ENCODE measurements at regions not wholly inside any gene's neighbourhood (a gene's known extent, or its start where the extent isn't known, plus 50 kb on each side); places are given as distances from the start of the nearest gene placed in this dataset.

GRCh38 chr16:85164431-85164830 is 52.2 kb upstream of the CIBAR2 start:
- Histone ChIP-seq H3K4me2 (ENCODE audit: low read depth, low read length) (no peak overlapping the region), H3K27ac (ENCODE audit: extremely low read length, insufficient read depth, low read length) (no peak overlapping the region), H3K4me3 (replicated peaks in 1 of 3; ENCODE audit: insufficient read depth in 1 of 3, low read depth in 2 of 3, low read length in 3 of 3) (no peak overlapping the region), H3K27me3 (ENCODE audit: control insufficient read depth in 1 of 2, insufficient read depth in 2 of 2, low read length in 2 of 2) (peaks cover 0 to 17% of the 10 kb centered on the region in 2 experiments; a peak in 2 of 5 replicates), H3K9ac (ENCODE audit: insufficient read depth, low read depth, low read length) (no peak overlapping the region), H3K79me2 (ENCODE audit: insufficient read depth, low read length) (no peaks in the 10 kb centered on the region), H3K36me3 (replicated peaks in 1 of 2; ENCODE audit: control insufficient read depth in 1 of 2, insufficient read depth in 2 of 2, low read length in 2 of 2) (no peaks in the 10 kb centered on the region), H3K4me1 (ENCODE audit: insufficient read depth, low read length) (peaks cover 80% of the 10 kb centered on the region), H4K20me1 (ENCODE audit: insufficient read depth, low read length) (no peaks in the 10 kb centered on the region), H2AFZ (ENCODE audit: low read length) (no peak overlapping the region), H3K9me3 (ENCODE audit: low read length) (no peaks in the 10 kb centered on the region)
- POLR2A ChIA-PET = interaction anchor here (1.7 to 2.2 kb wide), 2 partner anchors 27 to 372 kb away, joined by 5 to 7 read pairs; no protein-coding TSS in a partner anchor
- CTCF ChIA-PET (ENCODE audit: low intra/inter-chr PET ratio, low total read pairs) = no interaction called here
- BruUV-seq (replicated peaks) = no TSS peak
- ATAC-seq (no peak), FAIRE-seq (no peak), DNase-seq (ENCODE audit: low spot score) (no peak)
- 49% methylated on average over 3 of the region's 3 CpGs for WGBS (ENCODE audit: low lambda C conversion rate)
- in situ Hi-C loops (cut with HindIII; ENCODE audit: extremely low pct_ligation_motif_present, low pct_unique_long_range_greater_than_20kb) = no loop called here
- peak; percentile 36 for TF ChIP-seq ZNF629 (CRISPR knock-in tag; conservative IDR thresholded peaks at IDR 0.05)
- no peak for TF ChIP-seq RXRA (CRISPR knock-in tag; IDR thresholded peaks at IDR 0.05)
- TF ChIP-seq DPF2 (CRISPR knock-in tag; IDR thresholded peaks at IDR 0.05; ENCODE audit: borderline replicate concordance, low read depth) = no peak
- no peak for TF ChIP-seq ZC3H13 (CRISPR knock-in tag; IDR thresholded peaks at IDR 0.05)
- TF ChIP-seq PBX2 (CRISPR knock-in tag; IDR thresholded peaks at IDR 0.05) = no peak
- no peak for TF ChIP-seq KDM2A (CRISPR knock-in tag; IDR thresholded peaks at IDR 0.05; ENCODE audit: borderline replicate concordance, low read depth)
- no peak for TF ChIP-seq ZNF354B (CRISPR knock-in tag; IDR thresholded peaks at IDR 0.05)
- TF ChIP-seq CEBPG (CRISPR knock-in tag; IDR thresholded peaks at IDR 0.05) = no peak
- intact Hi-C loops (cut with micrococcal nuclease; ENCODE audit: unreplicated experiment) = no loop called here

- ChIA-PET POLR2A (interaction anchor here (1.7 to 2.2 kb wide), 2 partner anchors 28 to 371 kb away, joined by 5 to 7 read pairs; no protein-coding TSS in a partner anchor), CTCF (ENCODE audit: low intra/inter-chr PET ratio, low total read pairs) (no interaction called here)
- Histone ChIP-seq H2AFZ (ENCODE audit: low read length) (no peak overlapping the region), H3K9ac (ENCODE audit: insufficient read depth, low read depth, low read length) (no peak overlapping the region), H3K79me2 (ENCODE audit: insufficient read depth, low read length) (no peaks in the 10 kb centered on the region), H3K27ac (ENCODE audit: extremely low read length, insufficient read depth, low read length) (no peak overlapping the region), H3K4me1 (ENCODE audit: insufficient read depth, low read length) (peaks cover 79% of the 10 kb centered on the region), H3K4me3 (replicated peaks in 1 of 3; ENCODE audit: insufficient read depth in 1 of 3, low read depth in 2 of 3, low read length in 3 of 3) (no peak overlapping the region), H4K20me1 (ENCODE audit: insufficient read depth, low read length) (no peaks in the 10 kb centered on the region), H3K27me3 (ENCODE audit: control insufficient read depth in 1 of 2, insufficient read depth in 2 of 2, low read length in 2 of 2) (peaks cover 0 to 19% of the 10 kb centered on the region in 2 experiments; a peak in 4 of 5 replicates), H3K36me3 (replicated peaks in 1 of 2; ENCODE audit: control insufficient read depth in 1 of 2, insufficient read depth in 2 of 2, low read length in 2 of 2) (no peaks in the 10 kb centered on the region), H3K4me2 (ENCODE audit: low read depth, low read length) (no peak overlapping the region), H3K9me3 (ENCODE audit: low read length) (no peaks in the 10 kb centered on the region)
- BruUV-seq (replicated peaks) = no TSS peak
- no peak for FAIRE-seq
- in situ Hi-C loops (cut with HindIII; ENCODE audit: extremely low pct_ligation_motif_present, low pct_unique_long_range_greater_than_20kb) = no loop called here
- WGBS (ENCODE audit: low lambda C conversion rate) = 79% methylated on average over 12 of the region's 12 CpGs
- ATAC-seq = no peak
- TF ChIP-seq, protein P1, sequence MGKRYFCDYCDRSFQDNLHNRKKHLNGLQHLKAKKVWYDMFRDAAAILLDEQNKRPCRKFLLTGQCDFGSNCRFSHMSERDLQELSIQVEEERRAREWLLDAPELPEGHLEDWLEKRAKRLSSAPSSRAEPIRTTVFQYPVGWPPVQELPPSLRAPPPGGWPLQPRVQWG (CRISPR knock-in tag; IDR thresholded peaks at IDR 0.05; ENCODE audit: borderline replicate concordance, low read depth) = no peak
- TF ChIP-seq KDM5B (CRISPR knock-in tag; IDR thresholded peaks at IDR 0.05; ENCODE audit: borderline replicate concordance) = 0 out of 2 replicates have a peak, but pooled peaks have one; percentile 30
- DNase-seq (ENCODE audit: low spot score) = no peak
- intact Hi-C loops (cut with micrococcal nuclease; ENCODE audit: unreplicated experiment) = no loop called here
Measured at GRCh38 chr16:85164838-85165516, 52.7 kb upstream of the CIBAR2 start.
